HG02973 (cell line): ENCODE measurements at regions not wholly inside any gene's neighbourhood (a gene's known extent, or its start where the extent isn't known, plus 50 kb on each side); places are given as distances from the start of the nearest gene placed in this dataset.

ENCODE experiments used
- ATAC-seq: cut with Tn5 transposase; IDR thresholded peaks from one replicate; pipeline ENCODE4 v1.9.1; 2021; ENCODE audit warnings: moderate library complexity; ENCODE audit not compliant: unreplicated experiment

DNA sequence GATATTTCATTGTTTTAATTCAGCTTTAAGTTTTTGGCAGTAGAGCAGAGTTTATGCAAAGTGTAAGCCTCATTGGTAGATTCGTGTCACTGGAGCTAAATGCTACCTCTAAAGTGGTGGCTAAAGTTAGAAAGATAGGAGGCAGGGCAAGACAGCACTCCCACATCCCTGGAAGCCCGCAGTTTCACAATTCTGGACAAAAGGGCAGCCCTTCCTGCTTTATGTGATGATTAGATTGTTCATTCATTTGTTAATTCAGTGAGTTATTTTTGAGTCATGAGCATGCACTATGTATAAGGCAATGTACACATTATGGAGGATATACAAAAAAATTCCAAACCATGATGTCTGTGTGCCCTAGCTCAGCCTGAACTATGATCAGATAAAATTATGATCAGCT, 52.1 kb upstream of the EIF3M start:
- ATAC-seq = no peak

- peak; percentile 100 for ATAC-seq
Measured at GRCh38 chr11:32529994-32530588, 53.5 kb upstream of the EIF3M start.

DNA sequence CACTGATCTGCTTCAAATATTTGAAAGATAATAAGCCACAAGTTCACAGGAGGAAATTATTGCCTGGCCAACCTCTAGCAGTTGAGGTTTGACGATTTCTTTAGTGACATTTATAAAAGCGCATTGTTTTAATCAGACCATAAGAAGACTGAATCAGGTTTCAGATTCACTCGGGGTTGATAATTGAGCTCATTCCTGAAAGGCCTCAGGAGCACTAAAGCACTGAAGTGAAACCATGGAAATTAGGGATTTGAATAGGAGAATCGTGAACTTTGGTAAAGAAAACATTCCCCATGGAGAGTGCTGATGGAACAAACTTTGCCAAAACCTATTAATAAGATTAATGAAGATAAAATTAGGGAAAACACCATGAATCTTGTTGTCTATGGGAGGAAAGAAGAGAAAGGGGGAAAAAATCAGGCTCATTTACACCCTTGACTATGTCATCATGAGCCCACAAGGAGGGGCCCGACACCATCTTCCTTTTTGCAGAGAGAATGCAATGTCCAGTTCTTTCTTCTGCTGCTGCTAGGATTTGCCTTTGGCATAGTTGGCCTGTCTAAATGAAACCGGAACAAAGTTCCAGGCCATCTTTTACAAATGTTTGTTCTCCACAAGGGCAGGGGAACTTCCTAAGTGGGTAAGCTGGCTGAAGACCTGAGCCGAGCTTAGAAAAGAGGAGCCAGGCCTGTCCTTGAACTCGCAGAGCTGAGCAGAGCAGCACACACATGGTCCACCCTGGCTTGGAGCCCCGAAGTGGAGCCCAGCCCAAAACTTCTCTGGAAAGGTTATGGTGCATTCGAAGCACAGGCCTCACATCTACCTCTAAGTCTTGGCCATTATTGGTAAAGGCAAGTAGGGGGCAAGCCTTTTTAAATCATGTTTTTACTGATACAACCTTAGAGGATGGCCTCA, 56.1 kb upstream of the EIF3M start:
- ATAC-seq = no peak

DNA sequence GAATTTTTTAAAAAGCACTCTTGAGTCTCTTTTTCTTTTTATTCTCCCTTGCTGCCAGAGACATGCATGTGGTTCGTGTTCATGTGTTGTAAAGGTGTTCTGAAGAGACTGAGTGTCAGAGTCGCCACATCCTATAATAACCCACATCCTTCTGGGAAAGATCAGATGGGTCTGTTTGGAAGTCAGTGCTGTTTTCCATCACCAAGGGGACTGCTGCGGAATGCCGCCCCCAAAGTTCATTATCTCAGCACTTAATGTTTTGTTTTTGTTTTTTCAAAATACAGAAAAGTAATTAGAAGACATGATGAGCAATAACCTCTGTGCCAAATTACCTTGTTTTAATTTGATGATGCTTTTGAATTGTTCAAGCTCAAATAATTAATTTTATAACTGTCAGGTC, 56.9 kb upstream of the EIF3M start:
- ATAC-seq = no peak

DNA sequence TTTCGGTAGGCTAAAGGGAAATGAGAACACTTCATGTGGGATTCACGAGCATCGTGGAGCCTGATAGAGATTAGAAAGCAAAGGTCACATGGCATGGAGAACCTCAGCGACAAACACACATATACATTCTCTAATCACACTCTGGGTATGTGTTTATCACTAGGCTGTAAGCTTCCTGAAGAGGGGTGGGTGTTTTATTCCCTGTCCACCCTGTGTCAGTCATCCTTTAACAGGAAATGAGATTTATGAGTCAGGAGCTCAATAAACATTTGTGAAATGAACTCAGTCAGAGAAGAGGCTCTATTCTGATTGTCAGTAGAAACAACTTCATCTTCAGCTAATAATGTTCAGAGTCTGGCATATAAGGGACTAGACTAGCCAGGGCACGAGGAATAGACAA, 71.7 kb upstream of the EIF3M start:
- no peak for ATAC-seq

- ATAC-seq = no peak
Measured at GRCh38 chr11:32510039-32510438, 73.6 kb upstream of the EIF3M start.

- no peak for ATAC-seq
Measured at GRCh38 chr11:32508780-32509179, 73.4 kb upstream of the WT1 start.

DNA sequence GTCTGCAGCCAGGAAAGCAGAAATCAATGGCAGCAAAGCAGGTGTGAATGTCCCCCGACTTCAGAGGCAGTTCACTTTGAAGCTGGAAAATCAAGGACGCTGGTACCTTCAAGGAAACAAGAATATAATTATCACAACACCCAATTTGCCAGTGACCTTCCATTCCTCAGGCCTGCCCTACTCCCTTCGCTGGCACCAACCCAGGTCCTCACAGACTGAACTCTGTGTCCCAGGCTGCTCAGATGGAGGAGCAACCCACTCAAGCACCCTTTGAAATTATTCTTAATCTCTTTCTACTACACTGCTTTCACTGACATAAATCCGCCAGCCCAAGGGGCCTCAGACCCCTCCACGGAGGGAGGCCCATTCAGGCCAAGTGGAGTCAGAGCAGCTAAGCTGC, 64.7 kb upstream of the WT1 start:
- no peak for ATAC-seq

GRCh38 chr11:32497951-32498350, 62.6 kb upstream of the WT1 start:
- ATAC-seq = no peak

GRCh38 chr11:32494629-32495028, 59.3 kb upstream of the WT1 start:
- ATAC-seq = no peak

DNA sequence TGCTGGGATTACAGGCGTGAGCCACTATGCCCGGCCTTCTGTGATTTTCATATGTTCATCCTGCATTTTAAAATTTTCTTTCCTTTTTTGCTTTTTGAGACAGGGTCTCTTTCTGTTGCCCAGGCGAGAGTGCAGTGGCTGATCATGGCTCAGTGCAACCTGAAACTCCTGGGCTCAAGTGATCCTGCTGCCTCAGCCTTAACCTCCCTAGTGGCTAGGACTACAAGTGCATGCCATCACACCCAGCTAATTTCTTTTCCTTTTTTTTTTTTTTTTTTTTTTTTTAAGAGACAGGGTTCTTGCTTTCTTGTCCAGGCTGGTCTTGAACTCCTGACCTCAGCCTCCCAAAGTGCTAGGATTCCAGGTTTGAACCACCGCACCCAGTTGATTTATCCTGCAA, 54.1 kb upstream of the WT1 start:
- ATAC-seq = no peak

GRCh38 chr11:32487270-32487669, 51.9 kb upstream of the WT1 start:
- no peak for ATAC-seq

- ATAC-seq = no peak
Measured at GRCh38 chr11:32485733-32486132, 50.4 kb upstream of the WT1 start.
